ENCODE measurements at regions not wholly inside any gene's neighbourhood (a gene's known extent, or its start where the extent isn't known, plus 50 kb on each side); places are given as distances from the start of the nearest gene placed in this dataset.

DNA sequence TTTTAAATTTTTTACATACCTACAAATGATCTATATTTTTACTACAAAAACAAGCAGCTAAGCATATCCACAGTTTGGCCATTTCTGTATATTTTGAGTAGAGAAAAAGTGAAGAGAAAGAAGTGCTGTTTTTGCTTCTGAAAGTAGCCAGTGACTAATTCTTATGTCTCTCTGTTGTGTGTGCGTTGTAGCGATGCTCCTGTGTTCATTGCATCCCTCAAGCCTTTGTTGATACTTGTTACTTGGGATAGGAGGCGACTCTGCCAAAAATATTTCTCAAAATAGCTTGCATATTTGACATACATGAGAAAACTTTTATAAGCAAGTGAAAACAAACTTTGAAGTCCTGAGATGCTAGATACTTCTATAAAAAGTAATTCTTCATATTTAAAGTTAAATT lies 714.1 kb downstream of the FSCB start:
- TF ChIP-seq, protein P1, sequence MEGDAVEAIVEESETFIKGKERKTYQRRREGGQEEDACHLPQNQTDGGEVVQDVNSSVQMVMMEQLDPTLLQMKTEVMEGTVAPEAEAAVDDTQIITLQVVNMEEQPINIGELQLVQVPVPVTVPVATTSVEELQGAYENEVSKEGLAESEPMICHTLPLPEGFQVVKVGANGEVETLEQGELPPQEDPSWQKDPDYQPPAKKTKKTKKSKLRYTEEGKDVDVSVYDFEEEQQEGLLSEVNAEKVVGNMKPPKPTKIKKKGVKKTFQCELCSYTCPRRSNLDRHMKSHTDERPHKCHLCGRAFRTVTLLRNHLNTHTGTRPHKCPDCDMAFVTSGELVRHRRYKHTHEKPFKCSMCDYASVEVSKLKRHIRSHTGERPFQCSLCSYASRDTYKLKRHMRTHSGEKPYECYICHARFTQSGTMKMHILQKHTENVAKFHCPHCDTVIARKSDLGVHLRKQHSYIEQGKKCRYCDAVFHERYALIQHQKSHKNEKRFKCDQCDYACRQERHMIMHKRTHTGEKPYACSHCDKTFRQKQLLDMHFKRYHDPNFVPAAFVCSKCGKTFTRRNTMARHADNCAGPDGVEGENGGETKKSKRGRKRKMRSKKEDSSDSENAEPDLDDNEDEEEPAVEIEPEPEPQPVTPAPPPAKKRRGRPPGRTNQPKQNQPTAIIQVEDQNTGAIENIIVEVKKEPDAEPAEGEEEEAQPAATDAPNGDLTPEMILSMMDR (IDR thresholded peaks at IDR 0.05): no peak
- TF ChIP-seq POLR2A (IDR thresholded peaks at IDR 0.05; ENCODE audit: low read length): no peak
- TF ChIP-seq MYC (IDR thresholded peaks at IDR 0.05; ENCODE audit: borderline replicate concordance, low read length): no peak
- TF ChIP-seq, protein P2, sequence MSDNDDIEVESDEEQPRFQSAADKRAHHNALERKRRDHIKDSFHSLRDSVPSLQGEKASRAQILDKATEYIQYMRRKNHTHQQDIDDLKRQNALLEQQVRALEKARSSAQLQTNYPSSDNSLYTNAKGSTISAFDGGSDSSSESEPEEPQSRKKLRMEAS (IDR thresholded peaks at IDR 0.05): no peak
- no peak for TF ChIP-seq ESRRA (IDR thresholded peaks at IDR 0.05; ENCODE audit: borderline replicate concordance, low read length)
- TF ChIP-seq, protein P3, sequence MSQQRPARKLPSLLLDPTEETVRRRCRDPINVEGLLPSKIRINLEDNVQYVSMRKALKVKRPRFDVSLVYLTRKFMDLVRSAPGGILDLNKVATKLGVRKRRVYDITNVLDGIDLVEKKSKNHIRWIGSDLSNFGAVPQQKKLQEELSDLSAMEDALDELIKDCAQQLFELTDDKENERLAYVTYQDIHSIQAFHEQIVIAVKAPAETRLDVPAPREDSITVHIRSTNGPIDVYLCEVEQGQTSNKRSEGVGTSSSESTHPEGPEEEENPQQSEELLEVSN (IDR thresholded peaks at IDR 0.05; ENCODE audit: borderline replicate concordance, low read depth): no peak
- no peak for TF ChIP-seq JUNB (IDR thresholded peaks at IDR 0.05)
- TF ChIP-seq CBX2 (IDR thresholded peaks at IDR 0.05; ENCODE audit: borderline replicate concordance, low read depth): no peak
- TF ChIP-seq MAZ (IDR thresholded peaks at IDR 0.05; ENCODE audit: borderline replicate concordance, low read depth, low read length): no peak
- TF ChIP-seq ZSCAN20 (CRISPR knock-in tag; IDR thresholded peaks at IDR 0.05): no peak
- no peak for TF ChIP-seq RFX5 (IDR thresholded peaks at IDR 0.05)
- TF ChIP-seq, protein P4, sequence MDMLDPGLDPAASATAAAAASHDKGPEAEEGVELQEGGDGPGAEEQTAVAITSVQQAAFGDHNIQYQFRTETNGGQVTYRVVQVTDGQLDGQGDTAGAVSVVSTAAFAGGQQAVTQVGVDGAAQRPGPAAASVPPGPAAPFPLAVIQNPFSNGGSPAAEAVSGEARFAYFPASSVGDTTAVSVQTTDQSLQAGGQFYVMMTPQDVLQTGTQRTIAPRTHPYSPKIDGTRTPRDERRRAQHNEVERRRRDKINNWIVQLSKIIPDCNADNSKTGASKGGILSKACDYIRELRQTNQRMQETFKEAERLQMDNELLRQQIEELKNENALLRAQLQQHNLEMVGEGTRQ (IDR thresholded peaks at IDR 0.05): no peak
